HG02884 (cell line): ENCODE measurements at regions not wholly inside any gene's neighbourhood (a gene's known extent, or its start where the extent isn't known, plus 50 kb on each side); places are given as distances from the start of the nearest gene placed in this dataset.
"Not testable (repeated sequence)": the region's sequence is repeated elsewhere in the genome, so short reads cannot be mapped to it uniquely, and the experiment has no call there.

ENCODE experiments used
- ATAC-seq: cut with Tn5 transposase; IDR thresholded peaks from one replicate; pipeline ENCODE4 v1.9.1; 2021; ENCODE audit warnings: mild to moderate bottlenecking, moderate library complexity; ENCODE audit not compliant: unreplicated experiment

DNA sequence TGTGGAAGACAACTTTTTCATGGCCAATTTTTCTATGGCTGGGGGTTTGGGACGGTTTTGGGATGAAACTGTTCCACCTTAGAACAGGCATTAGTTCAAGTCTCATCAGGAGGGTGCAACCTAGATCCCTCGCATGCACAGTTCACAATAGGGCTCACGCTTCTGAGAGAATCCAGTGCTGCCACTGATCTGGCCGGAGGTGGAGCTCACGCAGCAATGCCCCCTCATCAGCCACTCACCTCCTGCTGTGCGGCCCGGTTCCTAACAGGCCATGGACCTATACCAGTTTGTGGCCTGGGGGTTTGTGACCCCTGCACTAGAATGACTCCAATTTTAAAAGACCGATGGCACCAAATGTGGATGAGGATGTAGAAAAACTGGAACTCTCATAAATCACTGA is 127.2 kb upstream of the IER5L start:
- ATAC-seq = no peak

DNA sequence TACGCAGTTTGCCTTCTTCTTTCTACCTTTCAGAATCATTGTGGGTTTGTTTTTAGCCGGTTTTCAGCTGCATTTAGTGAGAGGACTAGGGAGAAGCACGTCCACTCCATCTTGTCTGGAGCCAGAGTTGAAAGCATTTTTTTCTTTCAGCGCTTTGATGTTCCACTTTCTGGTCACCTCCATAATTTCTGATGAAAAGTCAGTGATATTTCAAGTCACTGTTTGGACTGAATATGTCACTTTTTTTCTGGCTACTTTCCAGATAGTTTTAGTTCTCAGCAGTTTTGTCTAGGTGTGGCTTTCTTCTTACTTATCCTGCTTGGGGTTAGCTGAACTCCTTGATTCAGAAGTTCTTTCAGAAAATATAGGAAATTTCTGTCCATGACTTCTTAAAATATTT is 123.9 kb upstream of the IER5L start:
- no peak for ATAC-seq

DNA sequence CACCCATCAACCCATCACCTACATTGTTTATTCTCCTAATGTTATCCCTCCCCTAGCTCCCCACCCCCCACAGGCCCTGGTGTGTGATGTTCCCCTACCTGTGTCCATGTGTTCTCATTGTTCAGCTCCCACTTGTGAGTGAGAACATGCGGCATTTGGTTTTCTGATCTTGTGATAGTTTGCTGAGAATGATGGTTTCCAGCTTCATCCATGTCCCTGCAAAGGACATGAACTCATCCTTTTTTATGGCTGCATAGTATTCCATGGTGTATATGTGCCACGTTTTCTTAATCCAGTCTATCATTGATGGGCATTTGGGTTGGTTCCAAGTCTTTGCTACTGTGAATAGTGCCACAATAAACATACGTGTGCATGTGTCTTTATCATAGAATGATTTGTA is 118.1 kb upstream of the IER5L start:
- not testable (repeated sequence) for ATAC-seq

DNA sequence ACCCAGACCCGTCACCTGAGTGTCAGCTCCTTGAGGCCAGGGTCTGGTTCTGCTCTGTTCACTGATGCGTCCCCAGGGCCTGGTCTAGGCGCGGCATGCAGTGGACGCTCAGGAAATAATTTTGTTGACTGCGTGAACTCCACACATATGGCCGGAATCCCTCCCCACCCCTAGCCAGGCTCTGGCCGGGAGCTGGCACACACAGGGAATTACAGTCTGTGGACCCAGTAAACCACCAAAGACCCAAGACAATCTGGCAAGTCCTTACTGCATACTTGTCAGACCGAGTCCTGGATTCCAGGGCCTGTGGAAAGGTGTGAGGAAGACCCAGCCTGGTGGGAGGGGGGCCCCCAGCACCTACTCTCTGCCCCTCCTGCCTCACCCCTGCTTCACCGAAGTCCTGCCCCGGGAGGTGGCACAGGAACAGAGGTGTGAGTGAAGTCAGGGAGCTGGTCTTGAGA is 113.0 kb upstream of the IER5L start:
- no peak for ATAC-seq

DNA sequence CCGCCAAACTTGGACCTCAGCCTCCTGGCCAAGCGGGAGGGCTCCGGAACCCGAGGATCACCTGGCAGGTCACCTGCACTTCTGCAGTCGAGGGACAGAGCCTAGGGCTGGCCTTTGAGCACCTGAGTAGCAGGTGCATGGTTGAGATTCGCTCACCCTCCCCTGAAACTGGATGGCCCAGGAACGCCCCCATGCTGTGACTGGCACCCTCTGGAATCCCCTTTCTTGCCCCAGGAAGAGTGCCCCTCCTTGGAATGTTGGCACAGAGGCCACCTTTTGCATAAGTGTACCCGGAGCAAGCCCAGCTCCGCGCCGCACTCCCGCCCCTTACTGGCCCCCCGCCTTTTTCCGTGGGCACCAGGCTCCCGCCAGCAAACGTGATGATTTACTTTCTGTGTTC is 112.5 kb upstream of the IER5L start:
- no peak for ATAC-seq

DNA sequence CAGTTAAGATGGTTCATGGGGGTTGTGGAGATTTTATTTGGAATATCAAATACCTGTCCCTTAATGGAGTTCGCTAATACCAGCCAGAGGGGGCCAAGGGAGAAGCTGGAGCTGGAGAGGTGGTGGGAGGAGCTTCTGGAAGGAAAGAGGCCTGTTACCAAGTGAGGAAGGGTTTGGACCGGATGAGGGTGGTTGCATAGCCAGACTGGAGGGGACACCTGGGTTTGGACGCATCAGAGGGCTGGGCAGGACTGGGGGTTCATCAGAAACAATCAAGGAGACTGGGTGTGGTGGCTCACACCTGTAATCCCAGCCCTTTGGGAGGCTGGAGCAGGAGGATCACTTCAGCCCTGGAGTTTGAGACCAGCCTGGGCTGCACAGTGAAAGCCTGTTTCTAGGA is 111.8 kb upstream of the IER5L start:
- no peak for ATAC-seq

DNA sequence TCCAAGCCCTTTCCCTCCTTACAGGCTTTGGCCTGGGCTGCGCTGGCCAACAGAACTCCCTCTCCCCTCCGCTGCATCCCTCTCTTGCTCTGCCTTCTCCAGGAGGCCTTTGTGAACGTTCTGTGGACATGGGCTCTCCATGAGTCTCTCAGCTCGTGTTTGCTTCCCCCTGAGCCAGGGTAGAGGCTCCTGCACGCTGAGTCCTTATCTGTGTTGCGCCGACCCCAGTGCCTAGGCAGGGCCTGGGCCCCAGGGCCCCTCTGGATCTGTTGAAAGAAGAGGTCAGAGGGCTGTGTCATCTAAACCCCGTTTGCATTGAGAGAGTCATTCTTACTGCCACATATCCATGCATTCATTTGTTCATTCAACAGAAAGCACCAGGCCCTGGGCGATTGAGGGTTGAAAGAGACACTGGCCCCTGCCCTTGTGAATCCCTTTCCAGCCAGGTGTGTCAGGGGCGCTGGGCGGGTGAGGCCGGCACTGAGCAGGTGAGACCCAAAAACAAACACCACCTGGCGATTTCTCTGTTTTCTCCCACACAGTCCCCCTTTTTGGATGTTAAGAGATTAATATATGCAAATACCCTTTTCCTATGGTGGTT is 111.2 kb upstream of the IER5L start:
- ATAC-seq = no peak

DNA sequence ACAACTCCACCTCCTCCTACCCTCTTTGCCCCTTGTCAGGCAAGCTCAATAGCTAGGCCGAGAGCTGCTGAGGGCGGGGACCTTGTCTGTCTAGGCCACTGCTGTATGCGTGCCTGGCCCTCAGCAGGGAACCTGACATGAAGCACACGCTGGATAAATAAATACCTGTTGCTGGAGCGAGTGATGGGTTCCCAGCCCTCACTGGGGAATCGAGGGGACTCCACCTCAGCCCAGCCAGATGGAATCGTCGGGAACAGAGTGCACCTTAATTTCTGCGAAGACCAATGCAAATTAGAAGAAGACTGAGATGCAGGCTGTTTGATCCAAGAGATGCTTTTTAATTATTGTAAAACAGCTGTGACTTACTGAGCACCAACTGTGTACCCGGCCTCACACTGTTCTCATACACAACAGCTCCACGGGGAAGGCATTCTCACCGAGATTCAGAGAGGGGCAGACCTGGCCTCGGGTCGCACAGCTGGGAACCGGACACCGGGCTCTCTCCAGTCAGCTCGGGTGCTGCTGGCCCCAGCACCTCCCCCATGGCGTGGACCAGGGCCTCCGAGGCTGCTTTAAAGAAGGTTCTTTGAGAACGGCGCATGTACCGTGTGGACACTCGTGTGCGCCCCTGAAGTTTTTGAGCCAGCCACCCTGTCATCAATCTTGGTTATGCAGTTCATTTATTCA is 109.7 kb upstream of the IER5L start:
- no peak for ATAC-seq

DNA sequence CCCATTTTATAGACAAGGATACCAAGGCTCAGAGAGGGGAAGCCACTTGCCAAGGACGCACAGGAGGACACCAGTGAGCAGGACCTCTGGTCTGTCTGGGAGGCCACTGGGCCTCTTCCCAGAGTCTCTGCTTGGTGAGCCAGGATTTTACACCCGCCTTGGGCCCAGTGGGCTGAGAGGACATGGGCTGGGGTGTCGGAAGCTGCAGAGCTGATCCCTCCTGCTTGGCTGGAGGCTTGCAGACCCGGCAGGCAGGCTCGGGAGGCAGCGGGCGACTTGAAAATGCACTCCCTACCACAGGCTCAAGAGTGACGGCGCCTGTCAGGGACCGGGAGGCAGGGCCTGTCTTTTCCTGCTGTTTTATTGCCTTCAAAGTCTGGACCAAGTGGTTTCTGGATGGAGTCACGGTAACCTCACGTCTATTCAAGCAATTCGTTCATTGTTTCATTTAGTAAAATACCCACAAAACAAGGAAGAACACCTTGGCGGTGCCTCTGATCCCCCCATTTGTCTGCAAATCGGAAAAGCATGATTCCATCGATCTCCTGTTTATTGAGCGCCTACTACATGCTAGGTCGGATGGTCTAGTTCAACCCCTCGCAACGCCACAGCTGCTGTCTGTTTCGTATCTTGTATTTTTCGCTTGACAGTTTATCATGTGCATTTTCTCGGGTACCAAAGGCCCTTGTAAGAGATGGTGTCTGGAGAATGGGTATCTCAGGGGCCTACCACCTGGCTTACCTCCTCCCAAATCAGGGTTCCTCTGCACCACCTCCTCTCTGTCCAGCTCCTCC is 108.1 kb upstream of the IER5L start:
- no peak for ATAC-seq

DNA sequence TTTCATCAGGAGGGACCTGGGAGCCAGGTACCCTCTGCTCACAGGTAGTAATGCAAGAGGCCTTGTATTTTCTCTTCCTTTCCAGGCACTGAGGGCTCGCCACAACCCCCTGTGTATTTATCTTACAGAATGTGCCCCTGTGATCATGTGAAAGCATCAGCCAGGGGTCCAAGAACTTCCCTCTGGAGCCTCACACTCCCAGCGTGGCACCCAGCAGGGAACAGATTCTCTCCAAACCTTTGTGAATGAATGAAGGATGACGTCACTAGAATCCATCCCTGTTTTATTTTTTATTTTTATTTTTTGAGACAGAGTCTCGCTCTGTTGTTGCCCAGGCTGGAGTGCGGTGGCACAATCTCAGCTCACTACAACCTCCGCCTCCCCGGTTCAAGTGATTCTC is 107.3 kb upstream of the IER5L start:
- no peak for ATAC-seq

DNA sequence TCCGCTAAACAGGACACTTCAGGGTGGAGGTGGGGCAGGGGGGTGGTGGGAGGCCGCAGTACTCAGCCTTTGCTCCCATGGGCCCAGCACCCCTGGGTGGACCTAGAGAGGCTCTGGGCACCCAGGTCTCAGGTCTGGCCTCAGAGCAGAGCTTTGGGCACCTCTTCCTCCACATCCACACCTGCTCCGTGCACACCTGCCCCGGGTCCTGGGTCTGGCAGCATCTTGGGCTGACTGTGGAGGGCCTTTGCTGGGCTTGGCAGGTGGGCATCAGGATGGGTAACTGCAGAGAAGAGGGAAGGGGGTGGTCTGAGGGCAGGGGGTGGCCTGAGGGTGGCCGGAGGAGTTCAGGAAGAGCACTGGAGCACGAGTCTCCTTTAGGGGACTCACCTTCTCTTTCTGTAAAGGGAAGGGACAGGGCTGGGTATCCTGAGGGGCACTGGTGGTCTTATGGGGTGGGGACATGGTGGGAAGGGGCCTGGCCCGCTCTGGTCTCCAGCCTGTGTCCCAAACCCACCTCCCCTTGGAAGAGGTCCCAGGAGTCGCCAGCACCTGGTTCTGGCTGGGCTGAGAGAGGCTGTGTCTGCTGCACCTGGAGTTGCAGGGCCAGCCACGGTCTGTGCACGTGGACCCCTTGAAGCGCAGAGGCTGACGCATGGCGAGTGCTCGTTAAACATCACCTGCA is 106.7 kb upstream of the IER5L start:
- no peak for ATAC-seq

DNA sequence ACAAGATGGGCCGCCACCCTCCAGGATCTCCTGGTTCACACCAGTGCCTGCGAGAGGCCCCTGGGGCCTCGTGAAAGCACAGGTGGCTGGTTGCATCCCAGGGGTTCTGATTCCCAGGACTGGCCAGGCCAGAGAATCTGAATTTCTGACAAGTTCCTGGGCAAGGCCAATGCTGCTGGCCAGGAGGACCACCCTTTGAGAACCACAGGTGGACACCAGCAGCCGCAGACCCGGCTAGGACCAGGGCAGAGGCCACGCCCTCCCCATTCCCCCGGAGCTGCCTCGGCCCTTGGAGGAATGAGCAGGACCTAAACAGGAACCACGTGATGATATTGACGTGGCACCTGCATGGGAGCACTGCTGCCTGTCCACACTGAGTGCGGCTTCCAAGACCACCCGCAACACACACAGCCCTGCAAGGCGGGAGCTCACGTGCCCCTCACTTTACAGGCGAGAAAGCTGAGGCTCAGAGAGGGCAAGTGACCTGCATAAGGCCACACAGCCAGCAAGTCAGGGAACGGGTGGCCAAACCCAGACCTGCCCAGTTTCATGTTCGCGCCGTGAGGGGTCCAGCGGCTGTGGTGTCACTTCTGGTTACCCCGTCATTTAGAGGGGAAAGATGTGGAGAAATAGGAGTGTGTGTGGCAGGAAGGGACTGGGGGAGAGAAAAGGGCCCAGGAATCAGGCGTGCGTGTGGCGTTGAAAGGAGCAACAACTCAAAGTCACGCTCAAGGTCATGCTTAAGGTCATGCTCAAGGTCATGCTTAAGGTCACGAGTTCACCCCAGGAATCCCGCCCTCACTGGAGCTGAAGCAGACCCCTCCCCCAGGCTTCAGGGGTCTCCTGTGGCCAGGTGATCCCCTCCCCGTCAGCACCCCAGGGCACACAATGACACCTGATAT is 105.9 kb upstream of the IER5L start:
- ATAC-seq = no peak

DNA sequence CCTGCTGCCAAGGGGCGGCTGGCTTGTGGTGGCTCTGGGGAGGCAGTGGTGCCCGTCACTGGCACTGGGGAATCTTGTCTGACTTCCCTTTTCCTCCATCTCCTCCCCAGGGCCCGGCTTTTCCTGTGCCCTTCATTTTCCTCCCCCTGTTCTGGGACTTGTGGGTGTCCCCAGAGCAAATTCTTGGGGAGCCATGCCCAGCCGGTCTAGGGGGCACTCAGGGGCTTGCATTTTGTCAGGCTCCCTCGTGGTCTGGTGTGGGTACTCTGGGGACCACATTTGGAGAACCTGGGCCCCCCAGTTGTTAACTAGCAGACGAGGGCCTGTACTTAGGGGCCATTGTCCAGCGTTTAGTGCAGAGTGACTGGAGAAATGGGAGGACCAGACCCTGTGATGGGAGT is 105.2 kb upstream of the IER5L start:
- ATAC-seq = no peak

DNA sequence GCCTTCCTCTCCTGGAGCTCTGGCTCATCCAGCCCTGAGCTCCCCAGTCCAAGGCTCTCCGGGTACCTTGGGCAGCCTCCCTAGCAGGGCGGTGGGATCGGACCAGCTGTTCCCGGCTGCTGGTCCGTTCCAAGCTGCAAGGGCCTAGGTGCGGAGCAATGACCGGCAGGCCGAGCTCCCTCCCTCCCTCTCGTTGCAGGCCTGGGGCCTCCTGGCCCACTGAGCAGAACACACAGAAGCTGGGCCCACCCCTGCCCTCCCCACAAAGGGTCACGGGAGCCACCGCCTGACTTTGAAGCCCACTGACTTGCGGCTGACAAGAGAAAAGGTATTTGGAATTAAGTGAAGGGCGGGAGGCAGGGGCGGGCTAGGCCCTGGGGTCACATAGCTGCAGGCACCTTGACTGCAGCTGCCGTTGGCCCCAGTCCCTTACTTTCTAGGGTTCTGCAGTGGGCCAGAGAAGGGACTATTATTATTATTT is 104.7 kb upstream of the IER5L start:
- ATAC-seq = no peak

DNA sequence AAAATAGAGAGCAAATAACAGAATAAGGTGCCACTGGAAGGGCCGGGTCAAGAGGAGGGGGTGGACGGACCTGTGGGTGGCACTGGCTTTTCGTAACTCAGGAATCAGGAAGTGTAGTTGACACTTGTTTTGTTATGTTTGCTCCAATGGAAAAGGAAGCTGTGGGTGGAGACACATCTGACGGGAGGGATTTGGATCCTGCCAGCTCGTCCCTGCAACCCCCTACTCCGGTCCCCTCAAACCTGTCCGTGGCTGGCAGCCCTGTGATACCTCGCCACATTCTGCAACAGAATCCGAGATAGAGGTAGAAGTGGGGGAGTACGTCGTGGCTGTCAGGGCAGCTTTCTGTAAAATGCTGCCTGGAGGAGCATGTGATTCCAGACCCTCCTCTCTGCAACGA is 104.2 kb upstream of the IER5L start:
- no peak for ATAC-seq

DNA sequence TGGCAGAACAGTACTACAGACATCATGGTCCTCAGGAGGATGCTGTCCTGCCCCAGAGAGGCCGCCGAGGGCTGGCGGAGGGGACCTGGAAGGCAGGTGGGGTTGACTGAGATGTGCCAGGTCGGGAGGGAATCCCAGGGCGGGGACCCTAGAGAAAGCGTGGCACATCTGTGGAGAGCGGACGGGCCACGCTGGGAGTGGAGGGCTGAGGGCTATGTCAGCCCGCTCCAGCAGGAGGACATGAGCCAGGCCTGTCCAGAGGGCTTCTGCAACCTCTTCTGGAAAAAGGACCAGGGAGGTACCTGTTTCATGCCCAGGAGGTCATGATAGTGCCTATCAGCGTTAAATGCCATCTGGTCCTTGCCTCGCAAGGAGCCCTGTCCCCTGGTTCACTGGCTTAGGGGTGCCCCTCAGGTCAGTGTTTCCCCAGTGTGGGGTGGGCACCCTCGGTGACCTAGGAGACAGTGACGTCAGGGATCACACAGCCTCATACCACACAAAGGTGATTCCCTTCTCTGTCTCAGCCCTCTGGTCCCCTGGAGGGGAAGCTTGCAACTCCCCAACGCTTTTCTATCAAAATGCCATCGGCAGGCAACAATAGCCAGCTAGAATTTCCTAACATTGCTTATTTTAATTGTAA is 103.6 kb upstream of the IER5L start:
- no peak for ATAC-seq

DNA sequence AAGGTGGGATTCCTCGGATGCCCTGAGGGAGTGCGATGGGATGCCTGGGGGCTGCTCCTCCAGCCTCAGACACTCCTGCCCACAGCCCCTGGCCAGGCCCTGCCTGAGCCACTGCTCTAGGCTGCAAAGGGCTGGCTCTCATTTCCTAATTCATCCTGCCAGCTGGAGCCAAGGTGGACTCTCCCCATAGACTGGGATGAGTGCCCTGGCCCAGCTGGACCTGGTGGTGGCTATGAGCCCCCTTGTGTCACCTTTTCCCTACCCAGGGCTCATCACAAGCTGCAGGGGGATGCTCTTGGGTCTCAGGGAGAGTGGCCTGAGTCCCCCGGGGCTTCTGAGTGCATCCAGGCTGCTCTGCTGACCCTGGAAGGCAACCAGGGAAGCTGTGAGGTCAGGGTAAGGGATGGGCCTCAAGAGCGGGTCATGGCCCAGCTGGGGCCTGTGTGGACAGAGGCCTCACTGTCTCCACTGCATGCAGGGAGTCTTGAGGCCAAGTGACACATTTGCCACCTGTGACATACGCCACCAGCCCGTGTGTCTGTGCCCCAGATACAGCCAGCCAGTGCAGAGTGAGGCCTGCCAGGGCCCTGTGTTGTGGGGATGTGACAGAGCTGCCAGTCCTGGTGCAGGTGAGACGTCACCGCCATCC is 102.7 kb upstream of the IER5L start:
- no peak for ATAC-seq

DNA sequence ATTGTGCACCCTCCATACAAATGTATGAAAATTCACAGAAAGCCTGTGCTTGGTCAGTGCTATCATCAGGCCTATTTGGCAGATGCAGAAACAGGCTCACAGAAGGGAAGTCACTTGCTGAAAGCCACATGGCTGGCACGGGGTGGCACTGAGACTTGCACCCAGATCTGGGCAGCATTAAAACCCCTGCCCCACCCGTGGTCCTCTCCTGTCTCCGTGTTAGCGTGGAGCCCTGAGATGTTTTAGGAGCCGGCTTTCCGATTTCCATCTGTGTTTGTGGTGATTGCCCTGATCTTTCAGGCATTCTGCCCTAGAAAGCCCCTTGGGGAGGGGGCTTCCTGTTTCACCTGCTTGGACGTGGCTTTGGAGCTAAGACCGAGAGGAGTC is 102.2 kb upstream of the IER5L start:
- no peak for ATAC-seq
